ENCODE measurements at regions not wholly inside any gene's neighbourhood (a gene's known extent, or its start where the extent isn't known, plus 50 kb on each side); places are given as distances from the start of the nearest gene placed in this dataset.

- no peak for DNase-seq (ENCODE audit: low spot score)
- H3K36me3 Mint-ChIP-seq: no peaks in the 10 kb centered on the region
- H3K4me1 Mint-ChIP-seq (ENCODE audit: low read depth in 2 of 2): no peaks in the 10 kb centered on the region
- H3K27ac Mint-ChIP-seq: no peak overlapping the region
- peaks cover 0 to 17% of the 10 kb centered on the region in 2 donors for H3K27me3 Mint-ChIP-seq
- H3K4me3 Mint-ChIP-seq: no peak overlapping the region
- H3K9me3 Mint-ChIP-seq: peaks cover 3% of the 10 kb centered on the region
- no peak for ATAC-seq
These were observed 375.1 kb downstream of the GRIN2B start for GRCh38 chr12:13606290-13606689.

DNA sequence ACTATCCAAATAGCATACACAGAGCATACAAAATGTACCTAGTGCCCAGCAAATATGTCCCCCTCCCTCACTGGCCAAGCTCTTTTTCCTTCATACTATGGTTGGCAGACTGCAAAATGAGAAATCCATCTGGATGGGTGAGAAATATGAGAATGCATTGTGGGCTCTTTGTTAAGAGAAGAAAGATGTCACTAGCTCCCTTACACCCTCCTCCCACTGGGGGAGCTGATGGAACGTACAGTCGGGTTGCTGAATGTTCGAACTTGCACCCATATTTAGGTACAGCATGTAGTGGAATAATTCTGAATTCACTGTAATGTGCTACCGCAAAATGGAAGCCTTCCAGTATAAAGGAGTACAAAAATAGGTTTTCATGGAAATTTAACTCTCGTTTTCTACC, 377.4 kb downstream of the GRIN2B start:
- H3K27me3 Mint-ChIP-seq: peaks cover 3 to 25% of the 10 kb centered on the region in 2 donors
- no peak for ATAC-seq
- peaks cover 3% of the 10 kb centered on the region for H3K9me3 Mint-ChIP-seq
- H3K4me1 Mint-ChIP-seq (ENCODE audit: low read depth in 2 of 2): no peaks in the 10 kb centered on the region
- no peak for DNase-seq (ENCODE audit: low spot score)
- no peak overlapping the region for H3K4me3 Mint-ChIP-seq
- no peaks in the 10 kb centered on the region for H3K36me3 Mint-ChIP-seq
- H3K27ac Mint-ChIP-seq: no peak overlapping the region

DNA sequence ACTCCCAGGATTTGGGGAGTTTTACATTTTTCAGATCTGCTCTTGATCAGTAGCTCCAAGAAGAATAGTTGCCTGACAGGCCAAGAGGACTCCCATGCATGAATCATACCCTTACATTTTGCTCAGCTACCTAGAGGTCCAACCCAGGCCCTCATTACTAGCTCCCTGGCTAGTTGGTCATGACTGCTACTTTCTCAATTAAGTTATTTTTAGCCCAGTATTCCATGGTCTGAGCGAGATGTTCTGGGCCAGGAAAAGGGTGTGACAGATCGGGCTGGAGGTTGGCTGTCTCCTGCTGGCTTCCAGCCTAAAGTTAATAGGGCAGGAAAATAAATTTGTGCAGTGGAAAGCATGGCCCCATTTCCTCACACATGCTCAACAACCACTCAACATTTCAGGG, 379.2 kb downstream of the GRIN2B start:
- ATAC-seq (no peak), DNase-seq (ENCODE audit: low spot score) (no peak)
- Mint-ChIP-seq H3K27me3 (peaks cover 3 to 19% of the 10 kb centered on the region in 2 donors), H3K27ac (no peak overlapping the region), H3K4me1 (ENCODE audit: low read depth in 2 of 2) (no peaks in the 10 kb centered on the region), H3K36me3 (no peaks in the 10 kb centered on the region), H3K9me3 (peaks cover 3% of the 10 kb centered on the region), H3K4me3 (no peak overlapping the region)

- H3K36me3 Mint-ChIP-seq: no peaks in the 10 kb centered on the region
- H3K4me1 Mint-ChIP-seq (ENCODE audit: low read depth in 2 of 2): no peaks in the 10 kb centered on the region
- peaks cover 3 to 8% of the 10 kb centered on the region in 2 donors for H3K27me3 Mint-ChIP-seq
- DNase-seq (ENCODE audit: low spot score) (no peak), ATAC-seq (no peak)
- H3K4me3 Mint-ChIP-seq: no peak overlapping the region
- peaks cover 1% of the 10 kb centered on the region for H3K9me3 Mint-ChIP-seq
- H3K27ac Mint-ChIP-seq: no peak overlapping the region
These were observed 382.2 kb downstream of the GRIN2B start for GRCh38 chr12:13599176-13599575.

DNA sequence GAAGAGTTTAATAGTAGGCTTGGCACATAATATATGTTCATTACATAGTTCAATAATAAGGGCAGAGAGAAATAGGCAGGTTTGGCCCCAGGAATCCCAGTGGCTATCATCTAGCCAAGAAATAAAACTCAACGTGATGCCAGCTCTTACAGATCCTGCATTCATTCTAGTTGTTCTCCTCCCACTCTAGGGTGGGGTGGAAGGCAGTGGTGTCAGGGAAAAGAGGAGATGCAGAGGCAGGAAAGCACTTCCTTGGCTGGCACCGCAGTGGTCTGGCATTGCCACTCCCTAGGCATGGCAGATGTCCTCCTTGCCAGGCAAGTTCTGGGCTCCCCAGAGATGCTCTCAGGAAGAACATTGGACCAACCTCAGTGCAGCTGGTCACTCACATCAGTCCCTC, 383.6 kb downstream of the GRIN2B start:
- H3K27me3 Mint-ChIP-seq: peaks cover 3 to 8% of the 10 kb centered on the region in 2 donors

DNA sequence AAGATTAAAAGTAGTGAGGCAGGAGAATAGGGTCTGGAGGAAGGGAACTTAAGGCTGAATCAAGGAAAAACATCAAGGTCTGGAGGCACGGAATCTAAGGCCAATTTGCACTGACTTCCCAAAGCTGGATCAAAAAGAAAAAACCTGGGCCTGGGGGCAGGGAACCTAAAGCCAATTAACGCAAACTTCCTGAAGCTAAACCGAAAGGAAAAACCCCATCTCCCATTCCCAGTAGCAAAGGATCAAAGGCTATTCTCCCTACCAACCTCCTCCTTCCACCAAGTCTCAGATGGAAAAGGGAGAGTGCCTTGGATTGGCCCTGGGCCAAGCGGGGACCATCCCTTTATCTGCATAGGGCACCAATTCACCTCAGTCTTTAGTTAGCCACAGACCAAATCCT, 384.2 kb downstream of the GRIN2B start:
- Mint-ChIP-seq H3K4me3 (no peak overlapping the region), H3K27me3 (peaks cover 3 to 8% of the 10 kb centered on the region in 2 donors), H3K9me3 (peaks cover 3% of the 10 kb centered on the region), H3K4me1 (ENCODE audit: low read depth in 2 of 2) (no peaks in the 10 kb centered on the region), H3K36me3 (no peaks in the 10 kb centered on the region), H3K27ac (no peak overlapping the region)
- DNase-seq (ENCODE audit: low spot score) (no peak), ATAC-seq (no peak)

More for the DNA sequence above, 383.6 kb downstream of the GRIN2B start:
- no peaks in the 10 kb centered on the region for H3K4me1 Mint-ChIP-seq (ENCODE audit: low read depth in 2 of 2)
- H3K36me3 Mint-ChIP-seq: no peaks in the 10 kb centered on the region
- ATAC-seq: no peak
- H3K4me3 Mint-ChIP-seq: no peak overlapping the region
- H3K9me3 Mint-ChIP-seq: peaks cover 3% of the 10 kb centered on the region
- DNase-seq (ENCODE audit: low spot score): no peak
- H3K27ac Mint-ChIP-seq: no peak overlapping the region

GRCh38 chr12:13596714-13597113, 384.7 kb downstream of the GRIN2B start:
- H3K4me3 Mint-ChIP-seq: no peak overlapping the region
- DNase-seq (ENCODE audit: low spot score) (no peak), ATAC-seq (no peak)
- H3K27me3 Mint-ChIP-seq: peaks cover 3 to 8% of the 10 kb centered on the region in 2 donors
- no peak overlapping the region for H3K27ac Mint-ChIP-seq
- no peaks in the 10 kb centered on the region for H3K4me1 Mint-ChIP-seq (ENCODE audit: low read depth in 2 of 2)
- peaks cover 3% of the 10 kb centered on the region for H3K9me3 Mint-ChIP-seq
- no peaks in the 10 kb centered on the region for H3K36me3 Mint-ChIP-seq

GRCh38 chr12:13595536-13596443, 385.6 kb downstream of the GRIN2B start:
- DNase-seq (ENCODE audit: low spot score) (no peak), ATAC-seq (peak in 1 of 2 donors; percentile 33)
- no peak overlapping the region for H3K4me3 Mint-ChIP-seq
- no peak overlapping the region for H3K27ac Mint-ChIP-seq
- peaks cover 3 to 8% of the 10 kb centered on the region in 2 donors for H3K27me3 Mint-ChIP-seq
- H3K9me3 Mint-ChIP-seq: peaks cover 3% of the 10 kb centered on the region
- H3K36me3 Mint-ChIP-seq: no peaks in the 10 kb centered on the region
- no peaks in the 10 kb centered on the region for H3K4me1 Mint-ChIP-seq (ENCODE audit: low read depth in 2 of 2)

DNA sequence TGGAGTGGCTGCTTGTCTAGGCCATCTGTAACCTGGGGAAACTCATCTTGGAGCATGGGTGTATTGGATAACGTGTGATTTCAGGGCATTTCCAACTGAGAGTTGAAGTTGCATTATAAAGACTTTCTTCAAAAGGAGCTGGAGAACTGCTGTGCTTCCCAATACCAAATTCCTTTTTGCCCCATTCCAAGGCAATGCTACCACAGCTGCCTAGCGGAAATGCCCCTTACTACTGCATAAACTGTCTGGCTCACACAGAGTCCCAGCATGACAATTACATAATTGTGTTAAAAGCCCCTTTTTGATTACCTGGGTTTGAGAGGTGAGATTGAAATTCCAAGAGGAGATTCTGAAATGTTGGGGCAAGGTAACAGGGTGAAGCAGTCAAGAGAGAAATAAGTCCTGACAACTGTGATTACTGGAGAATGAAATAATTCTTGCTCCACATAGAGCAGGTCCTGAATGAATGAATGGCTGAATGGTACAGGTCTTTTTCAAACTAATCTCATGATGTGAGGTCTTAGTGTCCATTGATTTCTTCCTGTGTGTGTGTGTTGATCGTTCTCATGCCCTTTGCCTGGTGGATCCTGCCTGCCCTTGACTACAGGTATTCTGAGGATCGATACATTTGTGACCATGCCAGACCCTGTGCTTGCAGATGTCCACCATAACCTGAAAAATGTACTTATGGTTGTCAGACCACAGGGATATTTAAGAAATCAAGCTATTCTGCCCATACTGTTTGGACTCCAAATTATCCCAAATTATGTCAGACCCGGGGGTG, 386.5 kb downstream of the GRIN2B start:
- H3K4me1 Mint-ChIP-seq (ENCODE audit: low read depth in 2 of 2): no peaks in the 10 kb centered on the region
- H3K27ac Mint-ChIP-seq: no peak overlapping the region
- H3K4me3 Mint-ChIP-seq: no peak overlapping the region
- peaks cover 0 to under 1% of the 10 kb centered on the region in 2 donors for H3K27me3 Mint-ChIP-seq
- DNase-seq (ENCODE audit: low spot score) (no peak), ATAC-seq (no peak)
- peaks cover 3% of the 10 kb centered on the region for H3K9me3 Mint-ChIP-seq
- H3K36me3 Mint-ChIP-seq: no peaks in the 10 kb centered on the region

GRCh38 chr12:13592063-13592942, 389.1 kb downstream of the GRIN2B start:
- Mint-ChIP-seq H3K27ac (no peak overlapping the region), H3K4me1 (ENCODE audit: low read depth in 2 of 2) (no peaks in the 10 kb centered on the region), H3K27me3 (peaks cover 0 to 2% of the 10 kb centered on the region in 2 donors), H3K4me3 (no peak overlapping the region), H3K36me3 (no peaks in the 10 kb centered on the region), H3K9me3 (peaks cover 3% of the 10 kb centered on the region)
- ATAC-seq (no peak), DNase-seq (ENCODE audit: low spot score) (no peak)

DNA sequence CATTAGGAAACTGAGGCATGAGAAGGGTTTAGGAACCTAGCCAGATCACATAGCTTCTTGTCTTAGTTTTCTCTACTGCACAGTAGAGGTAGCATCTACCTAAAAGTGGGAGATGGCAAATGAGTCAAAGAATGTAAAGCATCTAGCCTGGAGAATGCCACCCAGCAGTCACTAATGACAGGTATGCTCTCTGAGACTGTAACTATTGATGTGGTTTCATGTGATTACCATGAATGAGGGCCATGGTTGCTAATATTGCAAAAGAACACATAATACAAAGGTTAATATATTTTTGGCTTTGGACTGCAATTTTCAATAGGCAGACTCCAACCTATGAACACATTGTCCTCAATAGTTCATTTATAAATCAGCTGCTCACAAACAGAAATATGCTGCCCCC, 389.9 kb downstream of the GRIN2B start:
- no peak overlapping the region for H3K4me3 Mint-ChIP-seq
- peaks cover 3% of the 10 kb centered on the region for H3K9me3 Mint-ChIP-seq
- H3K36me3 Mint-ChIP-seq: no peaks in the 10 kb centered on the region
- H3K27me3 Mint-ChIP-seq: peaks cover 0 to 4% of the 10 kb centered on the region in 2 donors
- ATAC-seq (no peak), DNase-seq (ENCODE audit: low spot score) (no peak)
- H3K4me1 Mint-ChIP-seq (ENCODE audit: low read depth in 2 of 2): no peaks in the 10 kb centered on the region
- no peak overlapping the region for H3K27ac Mint-ChIP-seq

DNA sequence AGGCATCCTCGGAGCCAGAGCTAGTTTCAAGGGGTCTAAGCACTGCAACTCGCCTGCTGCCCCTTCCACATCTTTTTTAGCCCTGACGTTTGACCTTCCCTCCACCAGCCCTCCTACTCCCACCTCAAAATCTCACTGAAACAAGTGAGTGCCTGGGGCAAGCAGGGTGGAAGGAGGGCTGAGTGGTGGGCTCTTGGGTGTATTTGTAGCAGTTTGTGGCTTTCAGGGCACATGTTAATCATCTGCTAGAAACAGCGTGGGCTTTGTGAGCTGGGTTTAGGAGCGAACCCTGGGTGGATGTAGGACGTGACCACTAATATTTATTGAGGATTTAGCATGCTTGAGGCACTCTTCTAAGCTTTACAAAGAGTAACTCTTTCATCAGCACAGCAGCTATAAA, 390.3 kb downstream of the GRIN2B start:
- H3K36me3 Mint-ChIP-seq: no peaks in the 10 kb centered on the region
- no peak for DNase-seq (ENCODE audit: low spot score)
- H3K9me3 Mint-ChIP-seq: peaks cover 3% of the 10 kb centered on the region
- H3K4me1 Mint-ChIP-seq (ENCODE audit: low read depth in 2 of 2): no peaks in the 10 kb centered on the region
- H3K27ac Mint-ChIP-seq: no peak overlapping the region
- H3K27me3 Mint-ChIP-seq: peaks cover 0 to 4% of the 10 kb centered on the region in 2 donors
- ATAC-seq: no peak
- no peak overlapping the region for H3K4me3 Mint-ChIP-seq

DNA sequence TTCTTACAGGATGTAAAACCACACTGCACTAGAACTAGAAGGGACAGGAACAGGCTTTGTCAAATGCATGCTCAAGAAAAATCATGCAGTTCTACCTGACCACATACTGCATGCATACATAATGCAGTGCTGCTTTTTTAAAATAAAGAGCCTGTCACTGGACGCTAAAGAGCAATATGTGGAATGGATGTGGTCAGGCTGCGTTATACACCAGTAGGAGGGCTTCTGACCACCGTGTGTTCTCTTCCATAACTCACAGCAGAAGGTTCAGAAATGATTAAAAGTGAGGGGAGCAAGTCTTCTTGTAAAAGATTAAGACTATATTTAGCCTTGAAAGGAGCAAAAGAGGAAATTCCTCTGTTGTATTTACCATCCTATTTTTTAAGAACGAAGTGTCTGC, 392.0 kb downstream of the EMP1 start:
- peak in 1 of 2 donors; percentile 27 for ATAC-seq
- H3K27ac Mint-ChIP-seq: no peak overlapping the region
- H3K4me3 Mint-ChIP-seq: no peak overlapping the region
- no peaks in the 10 kb centered on the region for H3K4me1 Mint-ChIP-seq (ENCODE audit: low read depth in 2 of 2)
- peaks cover under 1 to 4% of the 10 kb centered on the region in 2 donors for H3K27me3 Mint-ChIP-seq
- DNase-seq (ENCODE audit: low spot score): no peak
- H3K36me3 Mint-ChIP-seq: no peaks in the 10 kb centered on the region
- H3K9me3 Mint-ChIP-seq: no peaks in the 10 kb centered on the region
